ENCODE measurements at regions not wholly inside any gene's neighbourhood (a gene's known extent, or its start where the extent isn't known, plus 50 kb on each side); places are given as distances from the start of the nearest gene placed in this dataset.
"Not testable (repeated sequence)": the region's sequence is repeated elsewhere in the genome, so short reads cannot be mapped to it uniquely, and the experiment has no call there.

- no peaks in the 10 kb centered on the region for H3K4me1 Mint-ChIP-seq
- no peak overlapping the region for H3K4me3 Mint-ChIP-seq
- ATAC-seq (replicated peaks), result no peak
- no peaks in the 10 kb centered on the region for H3K27me3 Mint-ChIP-seq
- no peak overlapping the region for H3K27ac Mint-ChIP-seq
- H3K9me3 Mint-ChIP-seq, result no peaks in the 10 kb centered on the region
- H3K36me3 Mint-ChIP-seq (ENCODE audit: low read depth), result no peaks in the 10 kb centered on the region
Measured at GRCh38 chr1:228945885-228946284, 210.6 kb downstream of the RHOU start.

- H3K4me1 Mint-ChIP-seq; H3K9me3 Mint-ChIP-seq; H3K36me3 Mint-ChIP-seq (ENCODE audit: low read depth); ATAC-seq (replicated peaks); H3K4me3 Mint-ChIP-seq; H3K27me3 Mint-ChIP-seq; H3K27ac Mint-ChIP-seq: not testable (repeated sequence)
Measured at GRCh38 chr1:228949617-228950016, 214.3 kb downstream of the RHOU start.

- no peaks in the 10 kb centered on the region for H3K9me3 Mint-ChIP-seq
- no peaks in the 10 kb centered on the region for H3K27me3 Mint-ChIP-seq
- H3K4me1 Mint-ChIP-seq, result no peaks in the 10 kb centered on the region
- H3K36me3 Mint-ChIP-seq (ENCODE audit: low read depth), result no peaks in the 10 kb centered on the region
- H3K4me3 Mint-ChIP-seq, result no peak overlapping the region
- no peak for ATAC-seq (replicated peaks)
- no peak overlapping the region for H3K27ac Mint-ChIP-seq
Measured at GRCh38 chr1:228953207-228953606, 217.9 kb downstream of the RHOU start.

GRCh38 chr1:228953808-228954207 is 218.5 kb downstream of the RHOU start:
- ATAC-seq (replicated peaks); H3K27ac Mint-ChIP-seq; H3K4me3 Mint-ChIP-seq; H3K36me3 Mint-ChIP-seq (ENCODE audit: low read depth); H3K27me3 Mint-ChIP-seq; H3K9me3 Mint-ChIP-seq; H3K4me1 Mint-ChIP-seq: not testable (repeated sequence)

- no peak for ATAC-seq (replicated peaks)
- Mint-ChIP-seq H3K9me3 (no peaks in the 10 kb centered on the region), H3K4me3 (no peak overlapping the region), H3K27me3 (no peaks in the 10 kb centered on the region), H3K36me3 (ENCODE audit: low read depth) (no peaks in the 10 kb centered on the region), H3K4me1 (no peaks in the 10 kb centered on the region), H3K27ac (no peak overlapping the region)
Measured at GRCh38 chr1:228955691-228956090, 220.4 kb downstream of the RHOU start.

- Mint-ChIP-seq H3K36me3 (ENCODE audit: low read depth) (no peaks in the 10 kb centered on the region), H3K27ac (no peak overlapping the region), H3K9me3 (no peaks in the 10 kb centered on the region), H3K4me1 (no peaks in the 10 kb centered on the region), H3K4me3 (no peak overlapping the region), H3K27me3 (no peaks in the 10 kb centered on the region)
- ATAC-seq (replicated peaks), result no peak
Measured at GRCh38 chr1:228956864-228957263, 221.6 kb downstream of the RHOU start.

GRCh38 chr1:228957535-228957934 is 222.3 kb downstream of the RHOU start:
- ATAC-seq (replicated peaks), result no peak
- no peaks in the 10 kb centered on the region for H3K27me3 Mint-ChIP-seq
- no peaks in the 10 kb centered on the region for H3K36me3 Mint-ChIP-seq (ENCODE audit: low read depth)
- H3K4me3 Mint-ChIP-seq, result no peak overlapping the region
- H3K4me1 Mint-ChIP-seq, result no peaks in the 10 kb centered on the region
- no peaks in the 10 kb centered on the region for H3K9me3 Mint-ChIP-seq
- H3K27ac Mint-ChIP-seq, result no peak overlapping the region

GRCh38 chr1:228958121-228958520 is 222.8 kb downstream of the RHOU start:
- no peak for ATAC-seq (replicated peaks)
- Mint-ChIP-seq H3K9me3 (no peaks in the 10 kb centered on the region), H3K36me3 (ENCODE audit: low read depth) (no peaks in the 10 kb centered on the region), H3K27me3 (no peaks in the 10 kb centered on the region), H3K27ac (no peak overlapping the region), H3K4me1 (no peaks in the 10 kb centered on the region), H3K4me3 (no peak overlapping the region)

- H3K9me3 Mint-ChIP-seq, result no peaks in the 10 kb centered on the region
- no peaks in the 10 kb centered on the region for H3K27me3 Mint-ChIP-seq
- H3K27ac Mint-ChIP-seq, result no peak overlapping the region
- no peak for ATAC-seq (replicated peaks)
- H3K36me3 Mint-ChIP-seq (ENCODE audit: low read depth), result no peaks in the 10 kb centered on the region
- no peak overlapping the region for H3K4me3 Mint-ChIP-seq
- no peaks in the 10 kb centered on the region for H3K4me1 Mint-ChIP-seq
Measured at GRCh38 chr1:228958741-228959140, 223.5 kb downstream of the RHOU start.

- H3K4me3 Mint-ChIP-seq, result no peak overlapping the region
- ATAC-seq (replicated peaks), result no peak
- H3K9me3 Mint-ChIP-seq, result no peaks in the 10 kb centered on the region
- H3K36me3 Mint-ChIP-seq (ENCODE audit: low read depth), result no peaks in the 10 kb centered on the region
- H3K27me3 Mint-ChIP-seq, result no peaks in the 10 kb centered on the region
- no peak overlapping the region for H3K27ac Mint-ChIP-seq
- no peaks in the 10 kb centered on the region for H3K4me1 Mint-ChIP-seq
Measured at GRCh38 chr1:228960705-228961104, 225.4 kb downstream of the RHOU start.

- no peaks in the 10 kb centered on the region for H3K9me3 Mint-ChIP-seq
- H3K4me1 Mint-ChIP-seq, result no peaks in the 10 kb centered on the region
- H3K36me3 Mint-ChIP-seq (ENCODE audit: low read depth), result no peaks in the 10 kb centered on the region
- H3K27ac Mint-ChIP-seq, result no peak overlapping the region
- H3K4me3 Mint-ChIP-seq, result no peak overlapping the region
- no peaks in the 10 kb centered on the region for H3K27me3 Mint-ChIP-seq
- ATAC-seq (replicated peaks), result no peak
Measured at GRCh38 chr1:228961511-228961910, 226.2 kb downstream of the RHOU start.

- Mint-ChIP-seq H3K36me3 (ENCODE audit: low read depth) (no peaks in the 10 kb centered on the region), H3K4me3 (no peak overlapping the region), H3K27ac (no peak overlapping the region), H3K27me3 (no peaks in the 10 kb centered on the region), H3K4me1 (no peaks in the 10 kb centered on the region), H3K9me3 (no peaks in the 10 kb centered on the region)
- no peak for ATAC-seq (replicated peaks)
Measured at GRCh38 chr1:228963795-228964177, 228.5 kb downstream of the RHOU start.

- H3K4me1 Mint-ChIP-seq, result no peaks in the 10 kb centered on the region
- ATAC-seq (replicated peaks), result no peak
- H3K9me3 Mint-ChIP-seq, result no peaks in the 10 kb centered on the region
- no peaks in the 10 kb centered on the region for H3K27me3 Mint-ChIP-seq
- H3K4me3 Mint-ChIP-seq, result no peak overlapping the region
- no peak overlapping the region for H3K27ac Mint-ChIP-seq
- no peaks in the 10 kb centered on the region for H3K36me3 Mint-ChIP-seq (ENCODE audit: low read depth)
Measured at GRCh38 chr1:228964178-228965089, 229.2 kb downstream of the RHOU start.

GRCh38 chr1:228968891-228969606 is 233.8 kb downstream of the RHOU start:
- no peak for ATAC-seq (replicated peaks)
- Mint-ChIP-seq H3K36me3 (ENCODE audit: low read depth) (no peaks in the 10 kb centered on the region), H3K4me3 (no peak overlapping the region)

More at GRCh38 chr1:228968891-228969606, 233.8 kb downstream of the RHOU start:
- H3K9me3 Mint-ChIP-seq, result no peaks in the 10 kb centered on the region
- H3K4me1 Mint-ChIP-seq, result no peaks in the 10 kb centered on the region
- no peak overlapping the region for H3K27ac Mint-ChIP-seq
- no peaks in the 10 kb centered on the region for H3K27me3 Mint-ChIP-seq

Measured in activated T-helper 17 cell treated with anti-CD3 and anti-CD28 coated beads, Interleukin-2, amount 50 U/mL, for 72 hours (primary cell).